Endothelial cell of umbilical vein (primary cell): ENCODE measurements at regions not wholly inside any gene's neighbourhood (a gene's known extent, or its start where the extent isn't known, plus 50 kb on each side); places are given as distances from the start of the nearest gene placed in this dataset.

Experiments used
- BruUV-seq: library from RNA; stranded (reverse); fragments of 400-500 nt; replicated peaks from 2 replicates; lab custom pipeline; 2021; lab: Mats Ljungman, UMichigan
- CTCF ChIA-PET: fragments of 300-600, 350-600 bp; sonication (Branson Sonifier 250); formaldehyde crosslinking; loops from one replicate; lab custom pipeline; 2021; ENCODE audit warnings: antibody characterized with exemption, inconsistent platforms; lab: Charles Lee
- POLR2A ChIA-PET: fragments of 300-600, 350-600 bp; sonication (Branson Sonifier 250); formaldehyde crosslinking; loops from one replicate; lab custom pipeline; 2021; ENCODE audit warnings: antibody characterized with exemption, inconsistent platforms; lab: Charles Lee
- DNase-seq: peaks from one replicate; pipeline ENCODE4 v3.0.0-alpha.2; 2011; ENCODE audit warnings: low read depth, low spot score
- FAIRE-seq: peaks from 2 replicates; lab custom pipeline; 2011; peaks lifted over from hg19 to GRCh38; lab: Jason Lieb, UNC
- H2AFZ ChIP-seq: 2 replicates; pipeline ENCODE4 v1.6.0; 2012; ENCODE audit warnings: low read depth, low read length, control low read depth, inconsistent platforms
- H3K27ac ChIP-seq: 2 replicates; pipeline ENCODE4 v1.5.1; 2011; ENCODE audit warnings: low read depth, mild to moderate bottlenecking, control low read depth, low read length, moderate library complexity; ENCODE audit not compliant: insufficient read depth
- H3K27me3 ChIP-seq, 2 experiments: 2 replicates each; pipeline versions ENCODE4 v1.6.0 to v1.6.1; 2011; ENCODE audit warnings: low read length in 2 of 2, mixed read lengths in 1 of 2; ENCODE audit not compliant: control insufficient read depth in 2 of 2, insufficient read depth in 2 of 2
- H3K36me3 ChIP-seq, 2 experiments: 2 replicates in 1 of 2; 3 replicates in 1 of 2; pipeline ENCODE4 v1.5.1; 2011; ENCODE audit warnings: low read length in 2 of 2, mild to moderate bottlenecking in 1 of 2, moderate library complexity in 1 of 2; ENCODE audit not compliant: control insufficient read depth in 2 of 2, insufficient read depth in 2 of 2; ENCODE audit errors: extremely low read depth in 1 of 2
- H3K4me1 ChIP-seq: 3 replicates; pipeline ENCODE4 v1.5.1; 2011; ENCODE audit warnings: mild to moderate bottlenecking, low read length; ENCODE audit not compliant: control insufficient read depth, insufficient read depth; ENCODE audit errors: extremely low read depth
- H3K4me2 ChIP-seq: 2 replicates; pipeline ENCODE4 v1.6.1; 2011; ENCODE audit warnings: low read length, control low read depth, mixed read lengths; ENCODE audit not compliant: insufficient read depth
- H3K4me3 ChIP-seq, 3 experiments: fragments of 200-600 bp in 1 of 3; sonication (generic), shearing (Covaris generic) in 1 of 3; replicated peaks in 1 of 3; 2 replicates each; pipeline ENCODE4 v1.5.1; 2011 to 2016; ENCODE audit warnings: control low read depth in 3 of 3, low read length in 3 of 3, mild to moderate bottlenecking in 2 of 3, inconsistent platforms in 1 of 3, low read depth in 1 of 3, moderate library complexity in 1 of 3; ENCODE audit not compliant: insufficient read depth in 1 of 3
- H3K79me2 ChIP-seq: 2 replicates; pipeline ENCODE4 v1.6.0; 2012; ENCODE audit warnings: low read length, inconsistent platforms; ENCODE audit not compliant: control insufficient read depth, insufficient read depth
- H3K9ac ChIP-seq: replicated peaks from 2 replicates; pipeline ENCODE3; 2011; ENCODE audit warnings: low read length, control low read depth; ENCODE audit not compliant: insufficient read depth; ENCODE audit errors: extremely low read depth
- H3K9me1 ChIP-seq: replicated peaks from 3 replicates; pipeline ENCODE4 v1.6.0; 2011; ENCODE audit warnings: mild to moderate bottlenecking, low read length; ENCODE audit not compliant: control insufficient read depth, insufficient read depth; ENCODE audit errors: extremely low read depth
- H3K9me3 ChIP-seq: replicated peaks from 2 replicates; pipeline ENCODE4 v1.5.1; 2012; ENCODE audit warnings: low read length, inconsistent platforms; ENCODE audit not compliant: control insufficient read depth, insufficient read depth
- H4K20me1 ChIP-seq: replicated peaks from 2 replicates; pipeline ENCODE3; 2011; ENCODE audit warnings: mild to moderate bottlenecking, low read length; ENCODE audit not compliant: control insufficient read depth, insufficient read depth; ENCODE audit errors: extremely low read depth
- CTCF ChIP-seq, 2 donors: IDR thresholded peaks; 1 replicate in 1 of 2; 2 replicates in 1 of 2; pipeline ENCODE4 v1.5.1; 2011; ENCODE audit warnings: low read length in 2 of 2, mild to moderate bottlenecking in 2 of 2, moderate library complexity in 2 of 2, control low read depth in 1 of 2, inconsistent platforms in 1 of 2, low read depth in 1 of 2; ENCODE audit not compliant: insufficient read depth in 1 of 2; ENCODE audit errors: extremely low read depth in 1 of 2
- EZH2 ChIP-seq: IDR thresholded peaks from 2 replicates; pipeline ENCODE4 v1.6.1; 2012; ENCODE audit warnings: borderline replicate concordance, low read depth, mild to moderate bottlenecking, moderate library complexity, low read length, inconsistent platforms; ENCODE audit not compliant: severe bottlenecking
- FOS ChIP-seq: IDR thresholded peaks from 2 replicates; pipeline ENCODE4 v1.6.1; 2011; ENCODE audit warnings: mild to moderate bottlenecking, low read length, moderate library complexity, borderline replicate concordance; ENCODE audit not compliant: insufficient read depth
- POLR2A ChIP-seq: IDR thresholded peaks from 2 replicates; pipeline ENCODE4 v1.6.1; 2012; ENCODE audit warnings: low read depth, mild to moderate bottlenecking, control low read depth, low read length
- dilution Hi-C: fragments of 300-500 bp; cut with MboI; formaldehyde crosslinking; loops from one replicate; pipeline ENCODE4 v1.15.0; 2019; ENCODE audit warnings: low sequenced_read_pairs; ENCODE audit not compliant: extremely low pct_ligation_motif_present
- intact Hi-C: fragments of 100-400 bp; cut with micrococcal nuclease; formaldehyde crosslinking; loops from one replicate; pipeline ENCODE4 v1.10.0; 2022

- FAIRE-seq (no peak), DNase-seq (no peak)
- no TSS peak for BruUV-seq
- dilution Hi-C loops = no loop called here
- intact Hi-C loops = no loop called here
- TF ChIP-seq EZH2 (no peak), POLR2A (no peak)
- no peak overlapping the region for H2AFZ ChIP-seq
- no peak overlapping the region for H3K9ac ChIP-seq
- peaks cover 3% of the 10 kb centered on the region for H3K4me1 ChIP-seq
- no peak overlapping the region for H3K27ac ChIP-seq
- ChIA-PET CTCF (no interaction called here), POLR2A (no interaction called here)
- H3K4me2 ChIP-seq = no peak overlapping the region
- H4K20me1 ChIP-seq = no peaks in the 10 kb centered on the region
- no peaks in the 10 kb centered on the region for H3K9me1 ChIP-seq
- H3K79me2 ChIP-seq = no peaks in the 10 kb centered on the region
- H3K9me3 ChIP-seq = peaks cover under 1% of the 10 kb centered on the region
- H3K27me3 ChIP-seq = no peaks in the 10 kb centered on the region
- H3K4me3 ChIP-seq = no peak overlapping the region
- H3K36me3 ChIP-seq = no peaks in the 10 kb centered on the region
Observed at GRCh38 chr6:121641158-121641557, 205.7 kb downstream of the GJA1 start.

GRCh38 chr6:121645100-121645745 lies 209.8 kb downstream of the GJA1 start:
- peak; percentile 24 for FAIRE-seq

More at GRCh38 chr6:121645100-121645745, 209.8 kb downstream of the GJA1 start:
- intact Hi-C loops (no loop called here), dilution Hi-C loops (no loop called here)
- CTCF ChIA-PET = no interaction called here
- Histone ChIP-seq H3K4me2 (peak overlapping the region; percentile 1), H3K9me1 (no peaks in the 10 kb centered on the region), H3K9me3 (no peaks in the 10 kb centered on the region), H3K36me3 (no peaks in the 10 kb centered on the region), H3K9ac (no peak overlapping the region), H3K4me3 (no peak overlapping the region), H2AFZ (no peak overlapping the region), H3K79me2 (no peaks in the 10 kb centered on the region), H3K27me3 (no peaks in the 10 kb centered on the region), H3K27ac (no peak overlapping the region), H3K4me1 (peaks cover 9% of the 10 kb centered on the region), H4K20me1 (no peaks in the 10 kb centered on the region)
- POLR2A ChIA-PET = no interaction called here
- TF ChIP-seq POLR2A (no peak), FOS (peak; percentile 32), CTCF (IDR thresholded peaks at IDR 0.05; ENCODE audit: extremely low read depth in 1 of 2, insufficient read depth in 1 of 2, low read depth in 1 of 2, low read length in 2 of 2) (no peak)
- no TSS peak for BruUV-seq
- DNase-seq = no peak
